Right renal pelvis (tissue), 4 donors: ENCODE measurements at regions not wholly inside any gene's neighbourhood (a gene's known extent, or its start where the extent isn't known, plus 50 kb on each side); places are given as distances from the start of the nearest gene placed in this dataset.

Experiments used
- DNase-seq, 4 donors: peaks; one replicate each; pipeline ENCODE4 v3.0.0-alpha.2; 2013; ENCODE audit warnings: low read depth in 4 of 4, low spot score in 3 of 4, missing footprints in 1 of 4

DNA sequence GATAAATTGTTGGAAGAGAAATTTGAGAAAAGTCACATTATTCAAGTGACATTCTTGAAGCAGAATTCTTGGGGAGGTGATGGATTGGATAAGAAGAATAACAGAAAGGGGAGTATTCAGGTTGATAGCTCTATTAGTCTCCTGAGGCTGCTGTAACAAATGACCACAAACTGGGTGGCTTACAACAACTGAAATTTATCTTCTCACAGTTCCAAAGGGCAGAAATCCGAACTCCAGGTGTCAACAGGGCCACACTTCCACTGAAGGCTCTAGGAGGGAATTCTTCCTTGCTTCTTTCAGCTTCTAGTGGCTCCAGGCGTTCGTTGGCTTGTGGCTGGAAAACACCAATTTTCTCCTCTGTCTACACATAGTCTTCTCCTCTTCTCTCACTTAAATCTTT, 99.8 kb downstream of the TES start:
- DNase-seq, result peak in 2 of 4 donors; percentile 15 to 20

DNA sequence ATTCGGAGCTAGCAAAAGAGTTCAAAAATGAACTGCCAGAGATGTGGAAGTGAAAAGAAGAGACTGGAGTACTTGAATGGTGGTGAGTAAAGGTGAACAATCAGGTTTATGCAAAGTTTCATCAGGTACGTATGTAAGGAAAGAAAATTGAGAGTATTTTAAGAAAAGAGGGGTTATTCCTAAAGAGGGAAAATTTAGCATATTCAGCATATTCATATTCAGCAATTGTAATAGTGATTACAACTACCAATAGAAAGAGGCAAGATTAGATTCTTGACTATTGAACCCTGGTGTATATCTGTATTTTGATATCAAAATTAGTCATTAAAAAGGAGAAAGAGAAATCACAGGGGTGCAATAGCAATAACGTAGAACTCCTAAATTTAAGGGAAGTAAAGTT, 100.9 kb downstream of the TES start:
- no peak for DNase-seq

DNA sequence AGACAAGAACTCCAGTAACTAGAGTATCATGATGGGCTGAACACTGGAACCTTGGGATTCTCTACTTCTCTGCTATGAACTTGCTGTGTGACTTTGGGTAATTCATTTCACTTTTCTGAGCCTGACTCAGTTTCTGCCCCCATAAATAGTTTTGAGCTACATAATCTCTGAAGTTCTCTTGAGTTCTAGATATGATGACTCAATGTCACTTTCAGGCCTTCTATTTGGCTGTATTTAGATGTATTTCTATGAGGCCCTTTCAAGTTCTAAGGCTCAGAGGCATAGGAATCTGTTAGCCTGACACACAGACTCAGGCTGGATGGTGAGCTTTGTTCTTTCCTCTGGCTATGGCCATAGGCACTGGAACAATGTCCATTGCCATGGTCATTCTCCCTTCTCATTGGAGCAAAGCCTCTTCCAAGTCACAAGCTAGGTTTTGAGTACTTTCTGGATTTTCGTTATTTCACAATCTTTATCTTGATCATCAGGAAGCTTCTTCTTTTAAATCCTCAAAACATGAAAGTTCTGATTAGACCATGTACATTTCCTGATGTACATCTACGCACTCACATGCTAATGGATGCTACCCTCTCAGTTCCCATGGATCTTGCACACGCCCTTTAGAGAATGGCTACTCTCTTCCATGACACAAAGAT, 101.6 kb downstream of the TES start:
- DNase-seq, result no peak

DNA sequence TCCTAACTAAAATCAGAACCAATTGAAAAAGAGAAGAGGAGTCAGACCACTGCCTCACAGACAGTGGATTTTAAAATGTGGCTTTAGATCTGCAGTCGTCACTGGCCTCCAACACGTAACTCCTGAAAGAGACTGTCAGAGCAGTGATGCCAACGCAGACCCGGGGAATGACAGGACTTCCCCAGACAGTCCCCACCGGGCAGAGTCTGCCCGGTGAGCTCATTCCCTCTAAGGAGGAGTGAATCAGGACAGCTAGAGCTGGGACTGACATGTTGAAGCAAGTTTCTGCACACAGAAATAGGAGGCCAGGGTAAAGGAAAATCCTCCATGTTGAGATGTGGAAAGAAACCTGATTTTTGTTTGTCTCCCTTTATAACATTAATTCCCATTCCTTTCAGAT, 105.0 kb downstream of the TES start:
- DNase-seq, result no peak

DNA sequence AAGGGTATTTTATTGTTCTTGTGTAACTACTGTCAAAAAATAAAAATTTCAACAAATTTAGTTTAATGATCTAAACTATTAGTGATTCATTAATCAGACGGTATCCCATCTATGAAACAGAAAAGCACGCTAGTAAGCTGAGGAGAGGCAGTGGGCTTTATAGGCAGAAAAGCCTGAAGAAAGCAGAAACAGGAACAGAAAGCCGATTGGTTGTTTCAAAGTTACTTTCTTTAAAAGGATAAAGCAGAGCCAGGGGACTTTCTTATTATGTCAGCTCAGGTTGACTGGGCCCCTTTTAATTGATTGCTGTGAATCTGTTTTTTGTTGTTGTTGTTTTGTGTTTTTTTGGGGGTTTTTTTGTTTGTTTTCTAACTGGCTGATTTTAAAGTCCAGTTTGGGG, 105.5 kb downstream of the TES start:
- no peak for DNase-seq

DNA sequence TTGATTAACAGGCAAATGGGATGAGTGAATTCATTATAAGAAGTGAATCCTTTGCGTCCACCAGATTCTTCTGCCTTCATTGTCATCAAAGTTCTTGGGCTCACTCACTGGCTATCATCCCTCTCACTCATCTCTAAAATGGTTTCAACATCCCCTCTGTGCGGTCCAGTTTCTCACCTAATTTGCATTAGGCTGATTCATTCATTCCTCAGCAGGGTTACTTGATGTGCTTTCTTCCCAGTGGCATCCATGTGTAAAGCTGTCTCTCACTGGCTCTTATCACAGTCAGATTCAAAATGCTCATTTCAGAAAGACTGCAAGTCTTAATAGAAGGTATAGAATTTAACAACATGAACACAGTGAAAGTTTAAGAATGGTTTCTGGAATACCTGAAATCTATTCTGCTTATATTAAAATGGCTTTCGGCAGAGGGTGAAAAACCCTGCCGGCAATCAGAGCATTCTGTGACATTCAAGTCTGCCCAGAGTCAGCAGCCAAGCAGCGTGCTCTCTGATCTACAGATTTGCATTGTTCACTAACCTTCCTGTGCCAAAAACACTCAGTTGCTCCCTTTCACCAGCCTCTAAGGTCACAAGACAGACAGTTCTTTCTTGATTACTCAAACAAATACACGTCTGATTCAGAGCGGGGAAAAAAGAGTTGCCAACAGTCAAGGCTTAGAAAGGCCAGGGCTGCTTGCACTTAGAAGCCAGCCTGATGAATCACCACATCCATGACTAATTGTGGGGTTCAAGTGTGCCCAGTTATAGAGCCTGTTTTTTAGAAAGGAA, 106.7 kb downstream of the TES start:
- DNase-seq, result no peak

DNA sequence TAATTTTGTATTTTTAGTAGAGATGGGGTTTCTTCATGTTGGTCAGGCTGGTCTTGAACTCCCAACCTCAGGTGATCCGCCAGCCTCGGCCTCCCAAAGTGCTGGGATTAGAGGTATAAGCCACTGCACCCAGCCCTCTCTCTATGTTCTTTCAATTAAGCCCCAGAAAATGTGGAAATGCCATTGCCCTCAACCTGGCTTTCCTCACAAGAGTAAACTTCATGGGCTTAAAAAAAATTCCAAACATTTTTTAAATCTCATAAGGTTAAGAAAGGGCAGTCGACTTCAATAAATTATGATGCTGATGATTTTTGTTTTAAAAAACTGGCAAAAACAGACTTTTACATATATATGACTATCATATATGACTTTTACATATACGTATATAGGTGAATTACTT, 107.6 kb downstream of the TES start:
- DNase-seq, result no peak

DNA sequence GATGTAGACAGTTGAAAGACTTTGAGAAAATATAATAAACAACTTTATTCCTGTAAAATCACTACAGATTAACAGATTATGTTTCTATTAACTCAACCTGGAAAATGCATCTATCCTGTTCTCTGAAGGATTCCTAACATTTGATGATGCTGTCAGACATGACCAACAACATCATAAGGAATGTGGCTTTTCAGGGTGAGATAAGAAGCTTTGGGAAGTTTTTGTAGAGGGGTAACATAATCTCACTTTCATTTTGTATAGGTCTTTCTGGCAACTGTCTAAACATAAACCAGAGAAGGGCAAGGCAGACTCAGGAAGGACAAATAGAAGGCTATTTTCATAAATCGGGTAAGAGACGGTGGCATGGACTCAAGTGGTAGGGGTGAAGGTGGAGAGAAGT, 112.2 kb downstream of the TES start:
- no peak for DNase-seq

DNA sequence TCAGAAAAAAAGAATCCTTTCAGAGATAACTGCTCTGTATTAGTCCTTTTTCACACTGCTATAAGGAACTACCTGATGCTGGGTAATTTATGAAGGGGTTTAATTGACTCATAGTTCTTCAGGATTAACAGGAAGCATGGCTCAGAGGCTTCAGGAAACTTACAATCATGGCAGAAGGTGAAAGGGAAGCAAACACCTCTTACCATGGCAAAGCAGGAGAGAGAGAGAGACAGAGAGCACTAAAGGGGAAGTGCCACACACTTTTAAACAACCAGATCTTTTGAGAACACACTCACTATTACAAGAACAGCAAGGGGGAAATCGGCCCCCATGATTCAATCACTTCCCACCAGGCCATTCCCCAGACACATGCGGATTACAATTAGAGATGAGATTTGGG, 114.2 kb downstream of the TES start:
- DNase-seq, result no peak

DNA sequence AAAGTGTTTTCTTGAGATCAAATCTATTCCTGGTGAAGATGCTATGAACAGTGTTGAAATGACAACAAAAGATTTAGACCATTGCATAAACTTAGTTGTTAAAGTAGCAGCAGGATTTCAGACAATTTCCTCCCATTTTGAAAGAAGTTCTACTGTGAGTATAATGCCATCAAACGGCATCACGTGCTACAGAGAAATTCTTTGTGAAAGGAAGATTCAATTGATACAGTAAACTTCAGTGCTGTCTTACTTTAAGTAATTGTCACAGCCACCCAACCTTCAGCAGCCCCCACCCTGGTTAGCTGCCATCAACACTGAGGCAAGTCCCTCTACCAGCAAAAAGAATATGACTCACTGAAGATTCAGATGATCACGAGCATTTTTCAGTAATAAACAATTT, 115.2 kb downstream of the TES start:
- no peak for DNase-seq

DNA sequence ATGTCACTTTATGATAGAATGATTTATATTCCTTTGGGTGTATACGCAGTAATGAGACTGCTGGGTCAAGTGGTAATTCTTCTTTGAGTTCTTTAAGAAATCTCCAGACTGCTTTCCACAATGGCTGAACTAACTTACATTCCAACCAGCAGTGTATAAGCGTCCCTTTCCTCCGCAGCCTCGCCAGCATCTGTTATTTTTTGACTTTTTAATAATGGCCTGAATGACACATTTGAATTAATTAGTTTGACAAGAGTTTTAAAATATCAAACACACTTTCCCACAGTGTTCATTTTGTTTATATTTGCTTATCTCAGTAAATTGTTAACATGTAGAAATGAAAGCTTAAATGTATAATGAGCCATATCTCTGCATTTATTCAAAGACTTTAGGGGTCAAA, 116.8 kb downstream of the TES start:
- DNase-seq, result no peak

DNA sequence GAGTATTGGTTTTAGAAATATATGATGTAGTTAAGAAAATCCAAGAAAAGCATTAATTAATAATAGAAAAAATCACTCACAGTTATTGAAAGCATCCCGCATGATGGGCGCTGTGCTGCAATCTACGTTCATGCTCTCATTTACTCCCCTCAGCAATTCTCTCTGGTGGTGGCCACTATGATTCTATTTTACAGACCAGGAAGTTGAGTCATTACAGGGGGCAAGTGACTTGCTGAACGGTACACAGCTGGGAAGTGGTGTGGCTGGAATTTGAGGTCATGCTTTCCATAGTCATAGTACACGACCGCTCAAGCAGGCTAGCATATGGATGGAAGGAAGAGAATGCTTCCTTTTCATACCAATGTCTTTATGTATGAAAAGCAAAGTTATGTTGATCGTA, 117.4 kb downstream of the TES start:
- DNase-seq, result no peak

DNA sequence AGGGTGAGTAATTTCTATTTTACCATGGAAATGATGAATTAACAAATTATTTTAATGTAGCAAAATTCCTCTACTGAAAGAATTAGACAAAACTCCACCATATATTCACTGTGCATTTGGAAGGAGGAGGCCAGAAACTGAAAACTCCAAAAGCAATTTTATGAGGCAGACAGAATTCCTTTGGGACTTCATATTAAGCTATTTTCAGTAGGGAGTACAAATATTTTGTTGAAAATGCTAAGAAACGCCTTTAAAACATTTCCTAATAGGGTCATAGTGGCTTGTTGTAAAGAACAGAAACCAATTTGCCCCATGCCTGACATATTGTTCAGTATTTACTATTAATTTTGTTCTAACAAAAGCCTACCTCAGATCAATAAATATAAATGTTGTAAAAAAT, 117.8 kb downstream of the TES start:
- no peak for DNase-seq

DNA sequence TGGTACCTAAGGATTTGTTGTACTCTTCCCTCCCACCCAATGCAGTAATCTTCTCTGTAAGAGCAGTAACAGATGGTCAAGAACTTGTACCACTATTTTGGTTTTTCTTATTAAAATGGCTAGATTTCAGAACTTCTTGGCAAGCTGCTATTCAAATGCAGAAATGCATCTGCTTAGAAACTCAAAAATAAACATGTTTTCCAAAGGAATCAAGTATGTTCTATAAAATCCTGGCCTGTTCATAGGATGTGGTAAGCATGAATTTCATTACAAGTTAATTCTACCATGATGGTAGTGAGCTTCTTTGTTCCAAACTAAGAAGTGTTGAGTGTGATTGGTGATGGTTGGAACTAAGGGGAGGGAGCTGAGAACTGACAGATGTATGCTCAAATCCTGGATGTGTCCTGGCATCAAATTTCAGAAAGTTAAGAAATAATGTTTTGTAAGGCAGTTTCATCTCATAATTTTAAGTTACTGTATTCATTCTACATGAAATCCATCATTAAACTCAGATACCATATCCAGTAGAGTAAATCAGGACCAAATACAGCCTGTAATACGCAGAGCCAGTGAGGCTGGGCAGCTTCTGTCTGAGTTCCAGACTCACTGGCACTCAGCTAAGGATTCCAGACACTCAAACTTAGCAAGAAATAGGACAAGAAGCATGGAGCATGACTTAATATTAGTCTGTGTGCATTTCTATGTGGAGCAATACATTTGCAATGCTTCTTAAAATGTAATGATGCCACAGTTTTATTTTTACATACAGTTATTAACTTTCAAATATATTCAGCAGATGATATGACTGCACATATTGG, 119.6 kb downstream of the TES start:
- DNase-seq, result no peak

DNA sequence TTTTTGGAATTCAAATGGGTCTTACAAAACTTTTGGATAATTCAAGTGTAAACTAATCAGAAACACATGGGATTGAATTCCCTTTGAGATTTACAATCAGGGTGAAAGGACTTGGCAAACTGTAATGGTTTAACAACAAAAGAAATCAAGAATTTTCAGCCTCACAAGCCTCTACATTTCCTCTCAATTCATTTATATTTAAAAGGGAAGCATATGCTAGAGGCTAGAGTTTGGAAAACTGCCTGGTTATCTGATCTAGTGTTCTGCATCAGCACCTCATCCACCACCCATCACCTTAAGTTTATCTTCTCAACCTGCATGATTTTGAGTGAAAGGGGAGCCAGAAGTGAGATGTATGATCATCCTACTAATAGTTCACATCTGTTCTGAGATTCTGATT, 120.7 kb downstream of the TES start:
- DNase-seq, result no peak

DNA sequence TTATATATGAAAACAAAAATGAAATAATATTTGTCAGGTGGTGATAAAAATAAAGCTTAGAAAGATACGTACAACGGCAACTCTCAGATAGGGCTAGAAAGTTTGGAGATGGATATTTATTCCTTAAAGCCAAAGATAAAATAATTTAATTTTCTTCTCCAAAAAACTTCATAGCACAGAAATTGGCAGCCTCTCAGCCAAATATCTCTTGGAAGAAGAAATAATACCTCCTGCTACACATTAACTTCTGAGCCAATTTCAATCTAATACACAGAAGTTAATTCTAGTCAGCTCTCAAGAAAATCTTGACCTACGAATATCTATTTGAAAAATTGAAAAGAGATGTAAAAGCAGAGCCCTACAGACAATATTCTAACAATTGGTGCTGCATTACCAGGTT, 122.4 kb downstream of the TES start:
- no peak for DNase-seq

DNA sequence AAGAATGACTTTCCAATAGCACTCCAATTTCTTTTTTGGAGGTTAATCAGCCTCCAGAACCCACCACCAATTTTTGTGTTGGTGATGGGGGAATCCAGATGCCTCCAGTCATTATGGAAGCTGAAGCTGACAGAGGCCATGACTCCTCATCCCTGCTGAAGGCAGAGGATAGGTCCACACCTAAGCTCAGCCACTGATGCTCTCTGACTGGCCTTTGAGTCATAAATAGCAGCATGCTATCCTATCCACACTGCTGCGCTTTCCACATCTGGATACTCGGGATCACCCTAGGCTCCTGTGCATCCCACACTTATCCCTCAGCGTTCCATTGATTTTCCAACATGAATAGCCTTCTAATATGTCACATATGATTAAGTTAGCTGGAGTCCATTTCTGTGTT, 124.2 kb downstream of the TES start:
- DNase-seq, result no peak

DNA sequence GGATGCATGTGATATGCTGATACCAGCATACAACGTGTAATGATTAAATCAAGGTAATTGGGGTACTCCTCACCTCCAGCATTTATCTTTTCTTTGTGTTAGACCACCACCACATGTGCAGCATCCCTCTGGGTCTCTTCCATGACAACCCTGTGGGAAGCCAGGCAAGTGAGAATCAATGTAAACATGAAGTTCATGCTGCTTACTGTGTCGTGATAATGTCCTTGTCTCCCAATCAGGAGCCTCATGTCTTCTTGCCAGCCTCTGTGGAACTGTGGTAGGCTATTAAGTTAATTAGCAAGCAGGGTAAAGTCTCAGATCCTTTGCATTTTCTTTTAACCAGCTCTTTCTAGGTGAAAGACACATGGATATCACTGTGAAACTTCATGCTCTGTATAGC, 126.7 kb downstream of the TES start:
- no peak for DNase-seq

DNA sequence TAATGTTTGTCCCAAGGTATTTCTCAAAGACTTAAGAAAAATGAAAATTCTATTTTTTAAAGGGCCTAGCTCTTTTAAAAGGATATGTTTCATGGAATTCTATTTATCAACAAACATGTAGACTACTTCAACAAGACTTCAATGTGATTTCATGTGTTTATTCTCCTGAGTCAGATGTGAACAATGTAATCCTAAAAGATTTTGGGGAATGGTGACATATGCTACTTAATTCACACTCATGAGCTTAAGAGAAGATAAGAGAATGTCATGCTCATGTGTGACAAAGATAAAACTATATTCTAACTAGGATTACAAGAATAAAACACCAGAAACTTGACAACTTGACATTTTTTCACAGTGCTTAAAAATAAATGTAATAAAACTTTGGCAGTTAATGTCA, 127.5 kb downstream of the TES start:
- DNase-seq, result no peak

DNA sequence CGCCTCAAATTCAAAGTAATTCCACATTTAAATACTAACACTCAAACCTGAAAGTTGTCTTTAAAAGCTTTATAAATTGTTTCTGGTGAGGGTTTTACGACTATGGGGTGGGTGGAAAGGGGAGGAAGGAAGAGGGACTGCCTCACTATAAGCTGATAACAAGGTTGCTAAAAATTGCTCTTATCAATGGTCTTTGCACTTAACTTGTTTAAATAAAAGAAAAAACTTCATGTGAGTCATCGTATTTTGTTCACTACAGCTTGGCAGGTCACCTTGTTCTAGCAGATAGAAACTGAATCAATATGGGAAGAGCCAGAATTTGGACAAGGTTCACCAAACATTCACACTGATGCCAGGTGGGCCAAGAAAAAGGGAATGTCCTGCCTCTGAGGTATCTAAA, 129.2 kb downstream of the TES start:
- no peak for DNase-seq

DNA sequence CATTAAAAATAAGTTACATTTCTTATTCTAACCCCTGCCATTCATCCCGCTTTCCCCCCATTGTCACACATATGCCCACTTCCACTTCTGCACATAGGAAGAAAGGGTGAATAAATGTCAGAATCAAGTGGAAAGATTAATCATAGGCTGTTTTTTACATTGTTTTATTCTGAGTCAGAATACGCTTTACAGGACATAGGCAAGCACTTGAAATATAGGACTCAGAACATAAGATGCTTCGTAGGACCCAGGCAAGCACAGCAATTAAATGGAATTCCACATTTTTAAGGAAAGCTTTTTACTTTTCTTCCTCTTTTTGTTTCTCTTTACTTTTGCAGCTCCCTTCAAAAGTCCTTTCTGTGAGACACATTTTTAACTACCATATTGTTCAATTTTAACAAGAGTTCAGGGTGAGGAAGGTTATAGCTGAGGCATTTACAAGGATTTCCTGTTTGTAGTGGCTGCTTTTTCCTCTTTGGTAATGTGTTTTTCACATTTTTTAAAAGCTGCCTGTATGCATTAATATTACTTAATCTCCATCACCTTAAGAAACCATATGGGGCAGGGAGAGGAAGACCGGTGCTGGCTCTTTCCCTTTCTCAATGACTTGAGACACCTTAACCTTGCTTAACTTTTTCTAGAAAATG, 130.0 kb downstream of the TES start:
- no peak for DNase-seq
